HepG2 (cell line): ENCODE measurements at regions not wholly inside any gene's neighbourhood (a gene's known extent, or its start where the extent isn't known, plus 50 kb on each side); places are given as distances from the start of the nearest gene placed in this dataset.

ENCODE experiments used
- BRCA1 ChIP-seq: sonication (generic); formaldehyde crosslinking; IDR thresholded peaks from 2 replicates; pipeline ENCODE4 v1.4.0; 2020; ENCODE audit warnings: missing genetic modification reagents
- KAT2B ChIP-seq: fragments of 150-350 bp; IDR thresholded peaks from 2 replicates; pipeline ENCODE4 v1.6.1; 2014; ENCODE audit warnings: low read depth, low read length, borderline replicate concordance
- RARA ChIP-seq: IDR thresholded peaks from 2 replicates; pipeline ENCODE4 v1.6.1; 2016; ENCODE audit warnings: missing genetic modification reagents, missing compliant biosample characterization
- TBP ChIP-seq: sonication (generic); formaldehyde crosslinking; IDR thresholded peaks from 2 replicates; pipeline ENCODE4 v1.5.0; 2020; ENCODE audit warnings: missing genetic modification reagents
- TBX2 ChIP-seq: sonication (generic); formaldehyde crosslinking; IDR thresholded peaks from 2 replicates; pipeline ENCODE4 v1.5.0; 2020; ENCODE audit warnings: missing genetic modification reagents, mild to moderate bottlenecking, borderline replicate concordance
- TMF1 ChIP-seq: sonication (generic); formaldehyde crosslinking; IDR thresholded peaks from 2 replicates; pipeline ENCODE4 v1.8.1; 2022; ENCODE audit warnings: low read depth, missing genetic modification reagents
- ZFP82 ChIP-seq: sonication (generic); formaldehyde crosslinking; IDR thresholded peaks from 2 replicates; pipeline ENCODE4 v1.5.1; 2020; ENCODE audit warnings: mild to moderate bottlenecking, missing genetic modification reagents, borderline replicate concordance
- ZNF143 ChIP-seq: sonication (generic); formaldehyde crosslinking; IDR thresholded peaks from 2 replicates; pipeline ENCODE4 v1.4.0; 2020; ENCODE audit warnings: missing genetic modification reagents
- ZNF205 ChIP-seq: IDR thresholded peaks from 2 replicates; pipeline ENCODE4 v1.6.1; 2018; ENCODE audit warnings: missing biosample characterization, missing genetic modification reagents
- ZNF225 ChIP-seq: sonication (generic); formaldehyde crosslinking; IDR thresholded peaks from 2 replicates; pipeline ENCODE4 v1.4.0; 2020; ENCODE audit warnings: mild to moderate bottlenecking, missing genetic modification reagents
- ZNF331 ChIP-seq: sonication (generic); formaldehyde crosslinking; IDR thresholded peaks from 2 replicates; pipeline ENCODE4 v1.4.0; 2020; ENCODE audit warnings: missing genetic modification reagents
- ZNF549 ChIP-seq: sonication (generic); formaldehyde crosslinking; IDR thresholded peaks from 2 replicates; pipeline ENCODE4 v1.5.0; 2020; ENCODE audit warnings: missing genetic modification reagents
- TF ChIP-seq, protein P1 (sequence below): sonication (generic); formaldehyde crosslinking; IDR thresholded peaks from 2 replicates; pipeline ENCODE4 v1.4.0; 2020; ENCODE audit warnings: mild to moderate bottlenecking, low read depth, missing genetic modification reagents
- TF ChIP-seq, protein P2 (sequence below): sonication (generic); formaldehyde crosslinking; conservative IDR thresholded peaks from 2 replicates; pipeline ENCODE4 v1.8.0; 2022; ENCODE audit warnings: missing genetic modification reagents
- TF ChIP-seq, protein P3 (sequence below): sonication (generic); formaldehyde crosslinking; IDR thresholded peaks from 2 replicates; pipeline ENCODE4 v1.8.0; 2022; ENCODE audit warnings: mild to moderate bottlenecking, missing genetic modification reagents

DNA sequence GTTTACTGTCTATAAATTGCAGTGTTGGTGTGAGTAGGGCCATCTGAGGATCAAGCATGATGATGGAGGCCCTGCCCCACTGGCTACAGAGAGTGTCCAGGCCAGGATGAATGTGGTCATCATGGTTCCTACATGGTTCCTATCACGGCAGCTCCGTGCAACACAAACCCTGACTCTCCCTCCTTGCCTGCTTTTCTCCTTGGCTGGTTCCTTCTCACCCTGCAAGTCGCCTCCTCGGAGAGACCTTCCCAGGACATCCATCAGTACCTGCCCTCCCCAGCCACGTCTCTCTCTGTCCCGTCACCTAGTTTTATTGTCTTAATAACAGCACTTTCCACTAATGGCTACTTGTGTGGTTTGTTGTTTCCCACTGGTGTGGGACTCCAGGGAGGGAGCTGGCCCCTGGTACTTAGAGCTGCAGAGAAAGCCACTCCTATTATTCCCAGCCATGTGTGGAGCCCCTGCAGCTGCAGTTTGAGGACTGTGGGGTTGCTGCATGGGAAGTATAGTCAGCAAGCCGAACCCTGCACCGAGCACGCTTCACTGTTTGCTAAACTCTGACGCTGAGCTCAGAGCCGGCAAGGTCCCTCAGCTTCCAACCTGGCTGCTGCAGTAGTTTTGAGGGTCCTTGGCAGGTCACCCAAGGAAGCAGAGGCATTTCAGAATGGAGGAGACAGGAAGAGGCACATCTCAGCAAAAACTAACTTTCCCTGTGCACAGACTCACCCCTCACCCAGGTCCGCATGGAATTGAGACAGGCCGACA, 146.4 kb upstream of the VSTM2B start (continued):
- TF ChIP-seq, protein P1, sequence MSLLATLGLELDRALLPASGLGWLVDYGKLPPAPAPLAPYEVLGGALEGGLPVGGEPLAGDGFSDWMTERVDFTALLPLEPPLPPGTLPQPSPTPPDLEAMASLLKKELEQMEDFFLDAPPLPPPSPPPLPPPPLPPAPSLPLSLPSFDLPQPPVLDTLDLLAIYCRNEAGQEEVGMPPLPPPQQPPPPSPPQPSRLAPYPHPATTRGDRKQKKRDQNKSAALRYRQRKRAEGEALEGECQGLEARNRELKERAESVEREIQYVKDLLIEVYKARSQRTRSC: no peak
- no peak for TF ChIP-seq ZNF549 (CRISPR knock-in tag)
- TF ChIP-seq ZFP82 (CRISPR knock-in tag): no peak
- TF ChIP-seq, protein P2, sequence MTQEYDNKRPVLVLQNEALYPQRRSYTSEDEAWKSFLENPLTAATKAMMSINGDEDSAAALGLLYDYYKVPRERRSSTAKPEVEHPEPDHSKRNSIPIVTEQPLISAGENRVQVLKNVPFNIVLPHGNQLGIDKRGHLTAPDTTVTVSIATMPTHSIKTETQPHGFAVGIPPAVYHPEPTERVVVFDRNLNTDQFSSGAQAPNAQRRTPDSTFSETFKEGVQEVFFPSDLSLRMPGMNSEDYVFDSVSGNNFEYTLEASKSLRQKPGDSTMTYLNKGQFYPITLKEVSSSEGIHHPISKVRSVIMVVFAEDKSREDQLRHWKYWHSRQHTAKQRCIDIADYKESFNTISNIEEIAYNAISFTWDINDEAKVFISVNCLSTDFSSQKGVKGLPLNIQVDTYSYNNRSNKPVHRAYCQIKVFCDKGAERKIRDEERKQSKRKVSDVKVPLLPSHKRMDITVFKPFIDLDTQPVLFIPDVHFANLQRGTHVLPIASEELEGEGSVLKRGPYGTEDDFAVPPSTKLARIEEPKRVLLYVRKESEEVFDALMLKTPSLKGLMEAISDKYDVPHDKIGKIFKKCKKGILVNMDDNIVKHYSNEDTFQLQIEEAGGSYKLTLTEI (CRISPR knock-in tag): no peak
- no peak for TF ChIP-seq ZNF143
- no peak for TF ChIP-seq ZNF225 (CRISPR knock-in tag)
- TF ChIP-seq TMF1 (CRISPR knock-in tag): no peak
- TF ChIP-seq ZNF205: no peak
- no peak for TF ChIP-seq KAT2B
- TF ChIP-seq BRCA1 (CRISPR knock-in tag): no peak
- no peak for TF ChIP-seq TBX2 (CRISPR knock-in tag)
- TF ChIP-seq TBP (CRISPR knock-in tag): no peak
- TF ChIP-seq, protein P3, sequence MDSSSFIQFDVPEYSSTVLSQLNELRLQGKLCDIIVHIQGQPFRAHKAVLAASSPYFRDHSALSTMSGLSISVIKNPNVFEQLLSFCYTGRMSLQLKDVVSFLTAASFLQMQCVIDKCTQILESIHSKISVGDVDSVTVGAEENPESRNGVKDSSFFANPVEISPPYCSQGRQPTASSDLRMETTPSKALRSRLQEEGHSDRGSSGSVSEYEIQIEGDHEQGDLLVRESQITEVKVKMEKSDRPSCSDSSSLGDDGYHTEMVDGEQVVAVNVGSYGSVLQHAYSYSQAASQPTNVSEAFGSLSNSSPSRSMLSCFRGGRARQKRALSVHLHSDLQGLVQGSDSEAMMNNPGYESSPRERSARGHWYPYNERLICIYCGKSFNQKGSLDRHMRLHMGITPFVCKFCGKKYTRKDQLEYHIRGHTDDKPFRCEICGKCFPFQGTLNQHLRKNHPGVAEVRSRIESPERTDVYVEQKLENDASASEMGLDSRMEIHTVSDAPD (CRISPR knock-in tag): no peak
- TF ChIP-seq RARA: no peak
- TF ChIP-seq ZNF331 (CRISPR knock-in tag): no peak
